ENCODE measurements at regions not wholly inside any gene's neighbourhood (a gene's known extent, or its start where the extent isn't known, plus 50 kb on each side); places are given as distances from the start of the nearest gene placed in this dataset.

GRCh38 chr10:118408181-118408580, 66.1 kb upstream of the FAM204A start:
- no peak for DNase-seq

- no peak for DNase-seq
Measured at GRCh38 chr10:118407777-118408176, 65.7 kb upstream of the FAM204A start.

GRCh38 chr10:118407026-118407425, 64.9 kb upstream of the FAM204A start:
- DNase-seq: no peak

GRCh38 chr10:118405928-118406327, 63.8 kb upstream of the FAM204A start:
- DNase-seq: no peak

- DNase-seq: no peak
Measured at GRCh38 chr10:118403967-118404366, 61.8 kb upstream of the FAM204A start.

GRCh38 chr10:118401708-118402193, 59.6 kb upstream of the FAM204A start:
- no peak for DNase-seq

- DNase-seq: no peak
Measured at GRCh38 chr10:118397391-118397790, 55.3 kb upstream of the FAM204A start.

- DNase-seq: no peak
Measured at GRCh38 chr10:118395947-118396346, 53.8 kb upstream of the FAM204A start.

- no peak for DNase-seq
Measured at GRCh38 chr10:118394301-118395200, 52.4 kb upstream of the FAM204A start.

- DNase-seq: no peak
Measured at GRCh38 chr10:118392761-118393160, 50.6 kb upstream of the FAM204A start.
